ENCODE measurements at regions not wholly inside any gene's neighbourhood (a gene's known extent, or its start where the extent isn't known, plus 50 kb on each side); places are given as distances from the start of the nearest gene placed in this dataset.
A peak's percentile ranks its signal among the peaks of the same experiment; 100 is the strongest.

- no peak for DNase-seq
These were observed 161.7 kb upstream of the DUSP10 start for GRCh38 chr1:221903594-221903993.

- DNase-seq, result no peak
These were observed 161.1 kb upstream of the DUSP10 start for GRCh38 chr1:221902961-221903360.

GRCh38 chr1:221900678-221901077 lies 158.8 kb upstream of the DUSP10 start:
- DNase-seq, result no peak

GRCh38 chr1:221897321-221897721 lies 155.4 kb upstream of the DUSP10 start:
- no peak for DNase-seq

- DNase-seq, result no peak
These were observed 150.5 kb upstream of the DUSP10 start for GRCh38 chr1:221892301-221892830.

- DNase-seq, result no peak
These were observed 149.8 kb upstream of the DUSP10 start for GRCh38 chr1:221891708-221892107.

GRCh38 chr1:221888801-221889200 lies 146.9 kb upstream of the DUSP10 start:
- DNase-seq, result no peak

GRCh38 chr1:221888218-221888617 lies 146.3 kb upstream of the DUSP10 start:
- no peak for DNase-seq

GRCh38 chr1:221887758-221888157 lies 145.9 kb upstream of the DUSP10 start:
- no peak for DNase-seq

- DNase-seq, result no peak
These were observed 145.5 kb upstream of the DUSP10 start for GRCh38 chr1:221887415-221887746.

GRCh38 chr1:221886743-221887414 lies 145.0 kb upstream of the DUSP10 start:
- peak; percentile 32 for DNase-seq

GRCh38 chr1:221886311-221886710 lies 144.4 kb upstream of the DUSP10 start:
- DNase-seq, result no peak

- no peak for DNase-seq
These were observed 142.9 kb upstream of the DUSP10 start for GRCh38 chr1:221884821-221885220.

GRCh38 chr1:221881805-221882581 lies 140.1 kb upstream of the DUSP10 start:
- DNase-seq, result no peak

- no peak for DNase-seq
These were observed 138.3 kb upstream of the DUSP10 start for GRCh38 chr1:221880182-221880581.

- DNase-seq, result no peak
These were observed 136.2 kb upstream of the DUSP10 start for GRCh38 chr1:221878134-221878533.

- DNase-seq, result no peak
These were observed 135.4 kb upstream of the DUSP10 start for GRCh38 chr1:221877311-221877710.

- no peak for DNase-seq
These were observed 133.1 kb upstream of the DUSP10 start for GRCh38 chr1:221875004-221875330.

- DNase-seq, result no peak
These were observed 132.6 kb upstream of the DUSP10 start for GRCh38 chr1:221874285-221875003.

GRCh38 chr1:221873673-221874072 lies 131.8 kb upstream of the DUSP10 start:
- no peak for DNase-seq

- DNase-seq, result no peak
These were observed 129.2 kb upstream of the DUSP10 start for GRCh38 chr1:221871056-221871455.

- DNase-seq, result no peak
These were observed 127.9 kb upstream of the DUSP10 start for GRCh38 chr1:221869779-221870178.

- DNase-seq, result no peak
These were observed 126.9 kb upstream of the DUSP10 start for GRCh38 chr1:221868593-221869303.
